HUES48 (cell line): ENCODE measurements at regions not wholly inside any gene's neighbourhood (a gene's known extent, or its start where the extent isn't known, plus 50 kb on each side); places are given as distances from the start of the nearest gene placed in this dataset.
A peak's percentile ranks its signal among the peaks of the same experiment; 100 is the strongest.
"Not testable (repeated sequence)": the region's sequence is repeated elsewhere in the genome, so short reads cannot be mapped to it uniquely, and the experiment has no call there.

Experiments used
- H3K27ac ChIP-seq: one replicate; pipeline ENCODE4 v1.7.0; 2013; ENCODE audit warnings: low read depth, low read length, inconsistent platforms
- H3K27me3 ChIP-seq: 2 replicates; pipeline ENCODE4 v1.6.1; 2013; ENCODE audit warnings: mild to moderate bottlenecking, low read length; ENCODE audit not compliant: control insufficient read depth, insufficient read depth
- H3K36me3 ChIP-seq: 2 replicates; pipeline ENCODE4 v1.6.1; 2013; ENCODE audit warnings: low read length; ENCODE audit not compliant: control insufficient read depth, insufficient read depth
- H3K4me1 ChIP-seq: 2 replicates; pipeline ENCODE4 v1.6.1; 2013; ENCODE audit warnings: mild to moderate bottlenecking, low read length; ENCODE audit not compliant: control insufficient read depth, insufficient read depth
- H3K4me3 ChIP-seq: 2 replicates; pipeline ENCODE4 v1.5.1; 2013; ENCODE audit warnings: mild to moderate bottlenecking, low read depth, low read length
- H3K9ac ChIP-seq: 2 replicates; pipeline ENCODE4 v1.6.1; 2013; ENCODE audit warnings: mild to moderate bottlenecking, low read depth, low read length, moderate library complexity
- H3K9me3 ChIP-seq: 2 replicates; pipeline ENCODE4 v1.6.1; 2013; ENCODE audit warnings: low read length; ENCODE audit not compliant: control insufficient read depth, insufficient read depth

DNA sequence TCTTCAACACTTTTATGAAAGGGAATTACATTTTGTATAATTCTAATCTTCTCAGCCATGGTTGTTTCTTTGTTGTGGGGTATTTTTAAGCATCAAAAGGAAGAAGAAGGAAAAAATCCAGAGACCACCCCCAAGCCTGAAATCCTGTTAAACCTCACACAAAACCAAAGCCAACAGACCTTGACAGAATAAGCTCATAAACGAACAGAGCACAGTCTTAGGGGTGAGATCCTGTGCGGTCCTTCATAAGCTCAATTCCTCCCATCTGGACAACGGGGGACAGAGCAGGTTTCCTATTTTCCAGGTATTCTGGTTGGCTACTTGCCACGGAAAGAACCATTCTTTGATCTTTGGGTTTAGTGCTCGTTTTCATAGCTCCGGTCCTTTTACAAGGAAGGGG, 151.3 kb upstream of the SULF2 start:
- Histone ChIP-seq H3K9me3 (no peaks in the 10 kb centered on the region), H3K27ac (no peak overlapping the region), H3K4me3 (no peak overlapping the region), H3K9ac (no peak overlapping the region), H3K36me3 (no peaks in the 10 kb centered on the region), H3K4me1 (no peaks in the 10 kb centered on the region), H3K27me3 (no peaks in the 10 kb centered on the region)

DNA sequence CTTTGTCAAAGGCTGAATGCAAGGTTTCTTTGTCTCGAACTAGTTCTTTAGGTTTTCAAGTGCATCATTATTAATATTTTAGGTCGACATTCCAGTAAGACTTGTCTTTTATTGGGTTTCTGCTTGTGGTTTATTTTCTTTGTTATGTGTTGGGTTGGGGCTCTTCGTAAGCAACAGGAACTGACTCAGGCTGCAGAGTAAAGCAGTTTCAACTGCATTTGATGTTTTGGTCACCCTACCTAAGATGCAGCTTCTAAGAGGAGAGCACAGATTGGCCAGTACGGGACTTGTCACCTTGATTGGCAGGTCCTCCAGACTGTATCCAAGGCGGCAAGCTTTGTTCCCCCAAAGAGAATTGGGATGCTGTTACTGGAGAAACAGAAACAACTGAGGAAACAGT, 149.5 kb upstream of the SULF2 start:
- Histone ChIP-seq H3K27me3 (no peaks in the 10 kb centered on the region), H3K4me3 (no peak overlapping the region), H3K27ac (no peak overlapping the region), H3K36me3 (no peaks in the 10 kb centered on the region), H3K4me1 (0 out of 2 replicates have a peak, but pooled peaks cover under 1% of the 10 kb centered on the region), H3K9ac (no peak overlapping the region), H3K9me3 (no peaks in the 10 kb centered on the region)

- Histone ChIP-seq H3K36me3 (no peaks in the 10 kb centered on the region), H3K27ac (no peak overlapping the region), H3K4me3 (no peak overlapping the region), H3K9ac (no peak overlapping the region), H3K27me3 (no peaks in the 10 kb centered on the region), H3K9me3 (no peaks in the 10 kb centered on the region), H3K4me1 (peaks cover 2% of the 10 kb centered on the region; the same call in 1 of the 2 replicates)
These were observed 146.2 kb upstream of the SULF2 start for GRCh38 chr20:47931443-47931842.

DNA sequence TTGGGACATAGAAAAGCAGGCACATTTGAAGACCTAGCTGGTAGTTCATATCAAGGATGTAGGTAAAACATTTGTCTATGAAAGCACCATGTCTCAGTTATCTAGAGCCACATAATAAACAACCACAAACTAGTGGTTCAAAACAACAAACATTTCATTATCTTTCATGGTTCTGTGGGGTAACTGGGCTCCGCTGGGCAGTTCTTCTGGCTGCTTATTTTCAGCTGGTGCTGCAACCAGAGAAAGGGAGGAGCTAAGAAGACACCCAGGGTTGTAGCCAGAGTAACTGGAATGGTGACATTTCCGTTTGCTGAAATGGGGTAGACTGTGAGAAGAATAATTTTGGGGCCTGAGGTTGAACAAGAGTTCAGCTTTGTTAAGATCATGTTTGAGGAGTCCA, 145.7 kb upstream of the SULF2 start:
- Histone ChIP-seq H3K9ac (no peak overlapping the region), H3K4me3 (no peak overlapping the region), H3K27me3 (no peaks in the 10 kb centered on the region), H3K4me1 (peaks cover 2% of the 10 kb centered on the region; the same call in 1 of the 2 replicates), H3K27ac (no peak overlapping the region), H3K9me3 (no peaks in the 10 kb centered on the region), H3K36me3 (no peaks in the 10 kb centered on the region)

GRCh38 chr20:47929368-47930115, 144.3 kb upstream of the SULF2 start:
- Histone ChIP-seq H3K4me1 (peaks cover 2% of the 10 kb centered on the region; the same call in 1 of the 2 replicates), H3K4me3 (no peak overlapping the region), H3K9ac (no peak overlapping the region), H3K36me3 (no peaks in the 10 kb centered on the region), H3K9me3 (no peaks in the 10 kb centered on the region), H3K27ac (peak overlapping the region; percentile 4), H3K27me3 (no peaks in the 10 kb centered on the region)

DNA sequence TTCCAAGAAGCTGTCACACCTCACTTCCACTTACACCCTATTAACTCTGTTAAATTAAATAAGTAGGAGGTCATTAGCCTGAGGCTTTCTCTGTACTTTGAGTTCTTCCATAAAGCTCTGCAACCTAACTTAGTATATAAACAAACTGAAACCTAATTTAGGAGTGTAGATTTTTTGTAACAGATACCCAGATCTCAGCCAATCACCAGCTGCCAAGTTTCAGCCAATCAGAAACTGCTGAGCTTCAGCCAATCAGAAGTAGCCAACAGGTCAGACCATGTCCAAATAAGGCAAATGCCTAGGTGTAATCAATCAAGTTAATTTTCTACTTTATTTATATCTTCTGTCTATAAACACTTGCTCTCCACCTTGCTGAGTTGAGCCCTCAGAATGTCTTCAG, 142.7 kb upstream of the SULF2 start:
- no peak overlapping the region for H3K9ac ChIP-seq
- no peak overlapping the region for H3K27ac ChIP-seq
- H3K9me3 ChIP-seq, result no peaks in the 10 kb centered on the region
- H3K36me3 ChIP-seq, result no peaks in the 10 kb centered on the region
- H3K4me1 ChIP-seq, result peaks cover 2% of the 10 kb centered on the region; the same call in 1 of the 2 replicates
- H3K27me3 ChIP-seq, result no peaks in the 10 kb centered on the region
- no peak overlapping the region for H3K4me3 ChIP-seq

DNA sequence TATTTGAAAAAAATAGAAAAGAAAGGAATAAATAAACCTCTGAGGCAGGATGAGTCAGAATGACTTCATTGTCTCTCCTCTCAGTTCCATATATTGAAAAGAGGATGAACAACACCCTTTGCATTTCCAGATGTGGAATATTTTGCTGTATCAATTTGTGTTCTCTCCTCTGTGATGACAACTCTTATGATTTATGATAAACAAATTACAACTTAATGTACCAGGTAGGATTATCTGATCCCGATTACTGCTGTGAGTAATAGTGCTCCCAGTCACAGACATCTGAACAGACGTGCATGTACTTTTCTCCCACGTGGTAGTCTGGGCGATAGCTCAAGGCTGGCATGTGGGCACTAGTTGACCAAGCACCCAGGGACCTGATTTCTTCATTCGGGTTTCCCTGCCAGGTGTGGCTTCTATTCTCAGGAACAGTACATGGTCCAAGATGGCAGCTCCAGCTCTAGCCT, 142.1 kb upstream of the SULF2 start:
- Histone ChIP-seq H3K36me3 (no peaks in the 10 kb centered on the region), H3K9me3 (no peaks in the 10 kb centered on the region), H3K27me3 (no peaks in the 10 kb centered on the region), H3K27ac (no peak overlapping the region), H3K9ac (no peak overlapping the region), H3K4me1 (peaks cover 2% of the 10 kb centered on the region; the same call in 1 of the 2 replicates), H3K4me3 (no peak overlapping the region)

DNA sequence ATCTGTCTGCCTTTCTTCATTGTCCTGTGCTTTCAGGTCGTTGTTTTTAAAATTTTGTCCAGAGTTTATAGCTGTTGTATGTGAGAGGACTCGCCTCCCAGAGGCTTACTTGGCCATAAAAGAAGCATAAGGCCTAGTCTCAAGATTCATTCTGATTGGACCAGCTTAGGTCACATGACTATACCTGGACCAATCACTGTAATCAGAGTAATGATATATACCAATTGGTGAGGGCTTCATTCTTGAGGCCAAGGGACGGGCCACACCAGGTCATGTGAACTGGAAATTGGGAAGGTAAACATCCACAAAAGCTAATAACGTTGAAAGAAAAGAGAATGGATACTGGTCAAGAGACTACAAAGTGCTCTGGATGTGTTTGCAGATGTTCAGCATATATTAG, 141.4 kb upstream of the SULF2 start:
- no peak overlapping the region for H3K4me3 ChIP-seq
- H3K36me3 ChIP-seq, result no peaks in the 10 kb centered on the region
- no peaks in the 10 kb centered on the region for H3K27me3 ChIP-seq
- no peak overlapping the region for H3K27ac ChIP-seq
- H3K9ac ChIP-seq, result no peak overlapping the region
- peaks cover 5% of the 10 kb centered on the region; the same call in 1 of the 2 replicates for H3K4me1 ChIP-seq
- H3K9me3 ChIP-seq, result no peaks in the 10 kb centered on the region

DNA sequence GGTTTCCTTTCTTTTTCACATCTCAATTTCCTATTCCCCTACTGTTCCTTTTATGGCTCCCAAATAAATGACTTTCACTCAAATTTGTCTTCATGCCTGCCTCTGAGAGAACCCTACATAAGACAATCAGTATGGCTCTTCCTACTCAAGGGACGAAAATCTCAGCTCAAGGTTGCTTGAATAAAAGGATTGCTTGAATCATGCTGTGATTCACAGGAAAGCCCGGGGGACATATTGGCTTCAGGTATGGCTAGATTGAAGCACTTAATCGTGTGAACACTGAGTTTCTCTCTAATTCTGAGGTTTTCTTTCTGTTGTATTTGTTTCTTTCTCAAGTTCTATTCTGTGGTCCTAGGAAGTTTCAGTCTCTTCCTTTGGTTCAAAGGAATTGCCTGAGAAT, 140.3 kb upstream of the SULF2 start:
- Histone ChIP-seq H3K27me3 (no peaks in the 10 kb centered on the region), H3K36me3 (no peaks in the 10 kb centered on the region), H3K4me1 (peaks cover 5% of the 10 kb centered on the region; the same call in 1 of the 2 replicates), H3K9me3 (no peaks in the 10 kb centered on the region), H3K4me3 (no peak overlapping the region), H3K27ac (no peak overlapping the region), H3K9ac (no peak overlapping the region)

DNA sequence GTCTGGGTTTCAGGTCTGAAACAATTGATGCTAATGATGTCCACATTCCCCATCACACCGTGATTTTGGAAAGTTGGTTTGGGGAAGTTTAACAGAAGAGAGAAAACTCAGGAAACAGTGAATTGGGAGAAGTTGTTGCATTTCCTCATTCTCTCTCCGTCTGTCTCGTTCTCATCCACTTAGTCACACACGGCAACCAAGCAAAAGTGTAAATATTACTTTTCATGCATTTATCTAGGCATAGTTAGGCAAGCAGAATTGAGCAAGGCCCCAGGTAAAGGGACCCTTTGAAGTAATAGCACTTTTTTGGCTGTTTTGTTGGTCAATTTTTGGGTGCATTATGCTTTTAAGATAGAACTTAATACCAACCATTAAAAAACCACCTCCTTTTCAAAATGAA, 137.0 kb upstream of the SULF2 start:
- peaks cover 3% of the 10 kb centered on the region; the same call in 1 of the 2 replicates for H3K4me1 ChIP-seq
- H3K4me3 ChIP-seq, result no peak overlapping the region
- H3K27me3 ChIP-seq, result no peaks in the 10 kb centered on the region
- no peaks in the 10 kb centered on the region for H3K36me3 ChIP-seq
- no peak overlapping the region for H3K27ac ChIP-seq
- peaks cover 8% of the 10 kb centered on the region for H3K9me3 ChIP-seq
- H3K9ac ChIP-seq, result no peak overlapping the region

DNA sequence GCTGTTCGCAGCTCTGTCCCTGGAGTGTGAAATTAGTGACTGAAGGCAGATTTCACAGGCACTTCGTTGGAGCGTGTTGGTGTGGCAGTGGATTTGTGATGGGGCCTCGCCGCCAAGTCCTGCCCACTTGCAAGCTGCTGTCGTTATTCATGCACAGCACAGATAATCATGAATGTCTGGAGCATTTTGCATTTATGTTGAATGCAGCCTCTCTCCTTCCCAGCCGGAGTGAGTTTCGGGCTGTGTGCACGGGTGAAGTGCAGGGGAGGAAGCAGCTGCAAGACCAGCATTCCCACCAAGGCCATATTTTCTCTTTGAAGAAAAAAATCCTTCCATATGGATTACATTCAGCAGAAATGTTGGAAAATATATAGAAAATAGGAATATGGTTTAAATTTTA, 136.5 kb upstream of the SULF2 start:
- not testable (repeated sequence) for H3K4me3 ChIP-seq, H3K36me3 ChIP-seq, H3K4me1 ChIP-seq, H3K9ac ChIP-seq, H3K27ac ChIP-seq, H3K27me3 ChIP-seq
- H3K9me3 ChIP-seq, result peaks cover 13% of the 10 kb centered on the region
